H9 (cell line): ENCODE measurements at regions not wholly inside any gene's neighbourhood (a gene's known extent, or its start where the extent isn't known, plus 50 kb on each side); places are given as distances from the start of the nearest gene placed in this dataset.

Source experiments
- DNase-seq: peaks from one replicate; pipeline ENCODE4 v3.0.0-alpha.2; 2017
- H2AFZ ChIP-seq: one replicate; pipeline ENCODE4 v1.6.1; 2013; ENCODE audit warnings: mild to moderate bottlenecking, low read length, control low read depth, moderate library complexity
- H2AK5ac ChIP-seq: 2 replicates; pipeline ENCODE4 v1.6.1; 2013; ENCODE audit warnings: low read length, control low read depth, mixed read lengths; ENCODE audit not compliant: insufficient read length
- H2BK120ac ChIP-seq: one replicate; pipeline ENCODE4 v1.6.1; 2013; ENCODE audit warnings: low read depth, mild to moderate bottlenecking, low read length, control low read depth, inconsistent platforms; ENCODE audit not compliant: poor library complexity, severe bottlenecking
- H2BK12ac ChIP-seq: 2 replicates; pipeline ENCODE4 v1.6.1; 2013; ENCODE audit warnings: low read length, control low read depth, mixed read lengths, low read depth; ENCODE audit not compliant: insufficient read length
- H2BK15ac ChIP-seq: 2 replicates; pipeline ENCODE4 v1.6.1; 2013; ENCODE audit warnings: low read depth, low read length, control low read depth
- H2BK20ac ChIP-seq: one replicate; pipeline ENCODE4 v1.6.1; 2013; ENCODE audit warnings: low read depth, mild to moderate bottlenecking, low read length, control low read depth, inconsistent platforms; ENCODE audit not compliant: poor library complexity, severe bottlenecking
- H2BK5ac ChIP-seq: 2 replicates; pipeline ENCODE4 v1.6.1; 2013; ENCODE audit warnings: low read length, control low read depth, mixed read lengths; ENCODE audit not compliant: insufficient read length
- H3K14ac ChIP-seq: 2 replicates; pipeline ENCODE4 v1.6.1; 2013; ENCODE audit warnings: low read length, control low read depth; ENCODE audit not compliant: insufficient read depth
- H3K18ac ChIP-seq: 2 replicates; pipeline ENCODE4 v1.6.1; 2013; ENCODE audit warnings: low read depth, mild to moderate bottlenecking, mixed read lengths, low read length, control low read depth; ENCODE audit not compliant: insufficient read length
- H3K23ac ChIP-seq: 2 replicates; pipeline ENCODE4 v1.6.1; 2013; ENCODE audit warnings: low read length, control low read depth, mixed read lengths, low read depth; ENCODE audit not compliant: insufficient read length
- H3K23me2 ChIP-seq: 2 replicates; pipeline ENCODE4 v1.6.1; 2013; ENCODE audit warnings: low read depth, mild to moderate bottlenecking, mixed read lengths, low read length, control low read depth; ENCODE audit not compliant: insufficient read length, poor library complexity, severe bottlenecking
- H3K27ac ChIP-seq: 2 replicates; pipeline ENCODE4 v1.5.1; 2013; ENCODE audit warnings: low read length, control low read depth, mixed read lengths, low read depth; ENCODE audit not compliant: insufficient read length
- H3K27me3 ChIP-seq: 2 replicates; pipeline ENCODE4 v1.6.1; 2013; ENCODE audit warnings: low read length, control low read depth, inconsistent platforms; ENCODE audit not compliant: insufficient read depth
- H3K4ac ChIP-seq: 2 replicates; pipeline ENCODE4 v1.6.1; 2013; ENCODE audit warnings: low read depth, mild to moderate bottlenecking, control low read depth, inconsistent platforms, low read length, moderate library complexity
- H3K4me1 ChIP-seq: 2 replicates; pipeline ENCODE4 v1.6.1; 2013; ENCODE audit warnings: low read length, control low read depth, inconsistent platforms; ENCODE audit not compliant: insufficient read depth
- H3K4me2 ChIP-seq: 2 replicates; pipeline ENCODE4 v1.6.1; 2013; ENCODE audit warnings: low read length, control low read depth, mixed read lengths; ENCODE audit not compliant: insufficient read length, insufficient read depth
- H3K56ac ChIP-seq: 2 replicates; pipeline ENCODE4 v1.6.1; 2013; ENCODE audit warnings: low read depth, mild to moderate bottlenecking, mixed read lengths, low read length, control low read depth; ENCODE audit not compliant: insufficient read length
- H3K79me1 ChIP-seq: 2 replicates; pipeline ENCODE4 v1.6.1; 2013; ENCODE audit warnings: low read depth, mild to moderate bottlenecking, moderate library complexity, low read length, control low read depth, inconsistent platforms; ENCODE audit not compliant: insufficient read depth, poor library complexity, severe bottlenecking
- H3K79me2 ChIP-seq: 2 replicates; pipeline ENCODE4 v1.6.1; 2013; ENCODE audit warnings: low read length, control low read depth, inconsistent platforms; ENCODE audit not compliant: insufficient read depth
- H3K9ac ChIP-seq: 2 replicates; pipeline ENCODE4 v1.6.1; 2013; ENCODE audit warnings: low read length, control low read depth, mixed read lengths; ENCODE audit not compliant: insufficient read length; ENCODE audit errors: extremely low read depth
- H3K9me3 ChIP-seq: one replicate; pipeline ENCODE4 v1.6.1; 2013; ENCODE audit warnings: low read depth, low read length, inconsistent platforms; ENCODE audit not compliant: control insufficient read depth
- H3T11ph ChIP-seq: one replicate; pipeline ENCODE4 v1.6.1; 2013; ENCODE audit warnings: mild to moderate bottlenecking, low read length, control low read depth, inconsistent platforms
- H4K20me1 ChIP-seq: one replicate; pipeline ENCODE4 v1.6.1; 2013; ENCODE audit not compliant: control insufficient read depth, insufficient read length, insufficient read depth
- H4K5ac ChIP-seq: 2 replicates; pipeline ENCODE4 v1.6.1; 2013; ENCODE audit warnings: low read depth, mild to moderate bottlenecking, mixed read lengths, low read length, control low read depth; ENCODE audit not compliant: insufficient read length
- H4K8ac ChIP-seq: replicated peaks from 2 replicates; pipeline ENCODE4 v1.6.1; 2013; ENCODE audit warnings: low read length, control low read depth, mixed read lengths, low read depth; ENCODE audit not compliant: insufficient read length
- H4K91ac ChIP-seq: 2 replicates; pipeline ENCODE4 v1.6.1; 2013; ENCODE audit warnings: low read depth, mild to moderate bottlenecking, moderate library complexity, mixed read lengths, low read length, control low read depth; ENCODE audit not compliant: insufficient read length
- H3K27ac Mint-ChIP-seq, 3 experiments: 2 replicates in 2 of 3; 3 replicates in 1 of 3; pipeline ENCODE4 v1.8.0; 2020 to 2021; ENCODE audit warnings: mixed read lengths in 3 of 3, mild to moderate bottlenecking in 1 of 3, moderate library complexity in 1 of 3
- H3K27me3 Mint-ChIP-seq: 2 replicates; pipeline ENCODE4 v1.8.0; 2021; ENCODE audit warnings: low read depth, mild to moderate bottlenecking, moderate library complexity, mixed read lengths
- H3K36me3 Mint-ChIP-seq, 3 experiments: 2 replicates in 2 of 3; 3 replicates in 1 of 3; pipeline ENCODE4 v1.8.0; 2020 to 2021; ENCODE audit warnings: low read depth in 3 of 3, mixed read lengths in 3 of 3; ENCODE audit not compliant: insufficient read depth in 1 of 3
- H3K4me1 Mint-ChIP-seq, 2 experiments: 2 replicates each; pipeline ENCODE4 v1.8.0; 2020; ENCODE audit warnings: mixed read lengths in 2 of 2
- H3K4me3 Mint-ChIP-seq, 2 experiments: 2 replicates in 1 of 2; 3 replicates in 1 of 2; pipeline ENCODE4 v1.8.0; 2020 to 2021; ENCODE audit warnings: mild to moderate bottlenecking in 2 of 2, mixed read lengths in 2 of 2, moderate library complexity in 1 of 2
- H3K9me3 Mint-ChIP-seq, 2 experiments: 2 replicates in 1 of 2; 3 replicates in 1 of 2; pipeline ENCODE4 v1.8.0; 2020; ENCODE audit warnings: mild to moderate bottlenecking in 2 of 2, mixed read lengths in 2 of 2, moderate library complexity in 1 of 2
- WGBS: extraction: QIAGEN DNeasy Blood & Tissue Kit; methylation state at CpG from one replicate; pipeline ENCODE4 v1.1.7; 2013; ENCODE audit warnings: missing lambda C conversion rate, low lambda C conversion rate, mixed read lengths; ENCODE audit not compliant: insufficient read length; ENCODE audit errors: extremely low coverage; 5-methylcytosine and 5-hydroxymethylcytosine counted together
- TF ChIP-seq, protein P1 (sequence below): fragments of 200-600 bp; sonication (generic); conservative IDR thresholded peaks from 3 replicates; pipeline ENCODE4 v1.8.0; 2021; ENCODE audit warnings: antibody characterized with exemption, mild to moderate bottlenecking

DNA sequence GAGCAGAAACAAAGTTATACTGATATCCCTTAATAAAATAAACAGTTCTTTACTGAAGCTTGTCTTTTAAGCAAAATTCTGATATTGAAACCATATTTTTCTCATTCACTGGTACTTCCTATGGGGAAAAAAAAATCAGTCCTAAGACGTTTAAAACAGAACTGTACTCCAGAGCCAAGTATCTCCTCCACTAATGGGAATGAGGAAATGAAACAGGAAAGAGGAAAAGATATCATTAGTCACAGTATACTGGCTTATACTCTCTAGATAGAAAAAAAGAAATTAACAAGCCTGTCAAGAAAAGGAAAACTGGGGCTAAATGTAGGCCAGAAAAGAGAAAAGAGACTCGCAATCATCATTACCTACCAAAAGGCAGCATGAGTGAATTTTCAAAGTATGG lies 252.7 kb downstream of the CENPC start:
- TF ChIP-seq, protein P1, sequence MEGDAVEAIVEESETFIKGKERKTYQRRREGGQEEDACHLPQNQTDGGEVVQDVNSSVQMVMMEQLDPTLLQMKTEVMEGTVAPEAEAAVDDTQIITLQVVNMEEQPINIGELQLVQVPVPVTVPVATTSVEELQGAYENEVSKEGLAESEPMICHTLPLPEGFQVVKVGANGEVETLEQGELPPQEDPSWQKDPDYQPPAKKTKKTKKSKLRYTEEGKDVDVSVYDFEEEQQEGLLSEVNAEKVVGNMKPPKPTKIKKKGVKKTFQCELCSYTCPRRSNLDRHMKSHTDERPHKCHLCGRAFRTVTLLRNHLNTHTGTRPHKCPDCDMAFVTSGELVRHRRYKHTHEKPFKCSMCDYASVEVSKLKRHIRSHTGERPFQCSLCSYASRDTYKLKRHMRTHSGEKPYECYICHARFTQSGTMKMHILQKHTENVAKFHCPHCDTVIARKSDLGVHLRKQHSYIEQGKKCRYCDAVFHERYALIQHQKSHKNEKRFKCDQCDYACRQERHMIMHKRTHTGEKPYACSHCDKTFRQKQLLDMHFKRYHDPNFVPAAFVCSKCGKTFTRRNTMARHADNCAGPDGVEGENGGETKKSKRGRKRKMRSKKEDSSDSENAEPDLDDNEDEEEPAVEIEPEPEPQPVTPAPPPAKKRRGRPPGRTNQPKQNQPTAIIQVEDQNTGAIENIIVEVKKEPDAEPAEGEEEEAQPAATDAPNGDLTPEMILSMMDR: no peak
- no peaks in the 10 kb centered on the region for H3K9me3 ChIP-seq

More for the DNA sequence above, 252.7 kb downstream of the CENPC start:
- H2BK120ac ChIP-seq: no peak overlapping the region
- no peak overlapping the region for H3K56ac ChIP-seq
- H4K20me1 ChIP-seq: no peaks in the 10 kb centered on the region
- Mint-ChIP-seq H3K4me1 (peaks cover 10 to 12% of the 10 kb centered on the region in 2 experiments), H3K36me3 (peaks cover 0 to 9% (median 2%) of the 10 kb centered on the region in 3 experiments; a peak in 5 of 7 replicates), H3K27ac (no peak overlapping the region), H3K4me3 (no peak overlapping the region), H3K27me3 (no peaks in the 10 kb centered on the region), H3K9me3 (peaks cover 5 to 6% of the 10 kb centered on the region in 2 experiments; a peak in 4 of 5 replicates)
- no peaks in the 10 kb centered on the region for H3K23me2 ChIP-seq
- H2BK15ac ChIP-seq: no peak overlapping the region
- no peak overlapping the region for H2BK12ac ChIP-seq
- H3K14ac ChIP-seq: no peak overlapping the region
- H2AK5ac ChIP-seq: no peak overlapping the region
- H4K5ac ChIP-seq: no peak overlapping the region
- DNase-seq: no peak
- no peak overlapping the region for H4K91ac ChIP-seq
- no peak overlapping the region for H3K4ac ChIP-seq
- no peak overlapping the region for H3K23ac ChIP-seq
- H3K4me1 ChIP-seq: no peaks in the 10 kb centered on the region
- no peak overlapping the region for H3K4me2 ChIP-seq
- H3K27me3 ChIP-seq: no peaks in the 10 kb centered on the region
- no peak overlapping the region for H2BK20ac ChIP-seq
- no peak overlapping the region for H3T11ph ChIP-seq
- H3K9ac ChIP-seq: no peak overlapping the region
- no peak overlapping the region for H4K8ac ChIP-seq
- WGBS: no CpG with 5 or more reads among the region's 2 CpGs
- no peak overlapping the region for H2AFZ ChIP-seq
- H3K18ac ChIP-seq: no peak overlapping the region
- H3K79me1 ChIP-seq: no peaks in the 10 kb centered on the region
- H3K79me2 ChIP-seq: no peaks in the 10 kb centered on the region
- H3K27ac ChIP-seq: no peak overlapping the region
- H2BK5ac ChIP-seq: no peak overlapping the region
